ENCODE measurements at regions not wholly inside any gene's neighbourhood (a gene's known extent, or its start where the extent isn't known, plus 50 kb on each side); places are given as distances from the start of the nearest gene placed in this dataset.
A peak's percentile ranks its signal among the peaks of the same experiment; 100 is the strongest.

- no peak overlapping the region for H3K4me2 ChIP-seq (ENCODE audit: insufficient read depth, low read length)
- no peaks in the 10 kb centered on the region for H3K27me3 ChIP-seq (ENCODE audit: control insufficient read depth in 2 of 2, insufficient read depth in 2 of 2, low read length in 2 of 2)
- no peak overlapping the region for H2AFZ ChIP-seq (ENCODE audit: low read depth, low read length)
- no peaks in the 10 kb centered on the region for H3K79me2 ChIP-seq (ENCODE audit: control insufficient read depth, insufficient read depth, low read length)
- DNase-seq (ENCODE audit: extremely low read depth in 1 of 4, low spot score in 3 of 4) (peak in 1 of 4 experiments; percentile 4), ATAC-seq (0 out of 3 replicates have a peak, but pooled peaks have one; percentile 42), FAIRE-seq (peak; percentile 62)
- H3K9me3 ChIP-seq (replicated peaks; ENCODE audit: control insufficient read depth, insufficient read depth, low read depth, low read length): no peaks in the 10 kb centered on the region
- POLR2A ChIA-PET: no interaction called here
- H3K4me1 ChIP-seq (replicated peaks in 1 of 2; ENCODE audit: control insufficient read depth in 2 of 2, insufficient read depth in 2 of 2, low read length in 2 of 2): no peaks in the 10 kb centered on the region
- CTCF ChIA-PET (ENCODE audit: low intra/inter-chr PET ratio): no interaction called here
- H3K9ac ChIP-seq (ENCODE audit: insufficient read depth in 1 of 2, low read depth in 2 of 2, low read length in 2 of 2): no peak overlapping the region
- no peak overlapping the region for H3K4me3 ChIP-seq
- H3K27ac ChIP-seq (ENCODE audit: extremely low read depth, low read depth, low read length): no peak overlapping the region
- no peaks in the 10 kb centered on the region for H4K20me1 ChIP-seq (replicated peaks; ENCODE audit: control insufficient read depth, insufficient read depth, low read length)
- H3K36me3 ChIP-seq (ENCODE audit: control insufficient read depth, insufficient read depth, low read length): no peaks in the 10 kb centered on the region
- in situ Hi-C loops (cut with MboI): no loop called here
- H3K9me1 ChIP-seq (ENCODE audit: control insufficient read depth, insufficient read depth, low read length): no peaks in the 10 kb centered on the region
- no TSS peak for BruUV-seq (replicated peaks)
- no peak for TF ChIP-seq HDAC3 (IDR thresholded peaks at IDR 0.05; ENCODE audit: borderline replicate concordance, partially characterized antibody)
- TF ChIP-seq NR1H2 (CRISPR knock-in tag; IDR thresholded peaks at IDR 0.05): no peak
- TF ChIP-seq THAP12 (CRISPR knock-in tag; IDR thresholded peaks at IDR 0.05): no peak
- TF ChIP-seq ZNF57 (CRISPR knock-in tag; IDR thresholded peaks at IDR 0.05): no peak
- TF ChIP-seq PCBP1 (IDR thresholded peaks at IDR 0.05; ENCODE audit: low read depth, low read length, poor library complexity, severe bottlenecking): no peak
- no peak for TF ChIP-seq ARID4B (CRISPR knock-in tag; IDR thresholded peaks at IDR 0.05)
- TF ChIP-seq CBX2 (IDR thresholded peaks at IDR 0.05; ENCODE audit: insufficient read depth, low read length, poor library complexity, severe bottlenecking): no peak
- no peak for TF ChIP-seq MEF2D (tag; conservative IDR thresholded peaks at IDR 0.05; ENCODE audit: low read depth)
- no peak for TF ChIP-seq STAT6 (CRISPR knock-in tag; IDR thresholded peaks at IDR 0.05)
- no peak for TF ChIP-seq MITF (IDR thresholded peaks at IDR 0.05)
- intact Hi-C loops (cut with micrococcal nuclease): no loop called here
- WGBS (ENCODE audit: insufficient coverage, low coverage, missing lambda C conversion rate): 2% methylated on average over 5 of the region's 5 CpGs
Observed at GRCh38 chr2:184363213-184363612, 235.1 kb upstream of the ZNF804A start.
